ENCODE measurements at regions not wholly inside any gene's neighbourhood (a gene's known extent, or its start where the extent isn't known, plus 50 kb on each side); places are given as distances from the start of the nearest gene placed in this dataset.

- ChIA-PET CTCF (no interaction called here), POLR2A (interaction anchor here (0.7 kb wide), 1 partner anchor 742 kb away, joined by 3 read pairs; no protein-coding TSS in a partner anchor)
These were observed 382.9 kb upstream of the MCTP2 start for GRCh38 chr15:93848490-93848889.

GRCh38 chr15:93848076-93848475, 383.3 kb upstream of the MCTP2 start:
- Mint-ChIP-seq H3K36me3 (ENCODE audit: low read depth) (no peaks in the 10 kb centered on the region), H3K27me3 (peaks cover 3% of the 10 kb centered on the region), H3K27ac (no peak overlapping the region), H3K9me3 (no peaks in the 10 kb centered on the region), H3K4me3 (no peak overlapping the region), H3K4me1 (ENCODE audit: low read depth) (no peaks in the 10 kb centered on the region)
- intact Hi-C loops (cut with micrococcal nuclease): no loop called here
- no peak for TF ChIP-seq CTCF (IDR thresholded peaks at IDR 0.05)
- ChIA-PET POLR2A (interaction anchor here (0.7 kb wide), 1 partner anchor 742 kb away, joined by 3 read pairs; no protein-coding TSS in a partner anchor), CTCF (no interaction called here)
- DNase-seq (no peak), ATAC-seq (no peak)

More at GRCh38 chr15:93848490-93848889, 382.9 kb upstream of the MCTP2 start:
- no peak for ATAC-seq
- no peaks in the 10 kb centered on the region for H3K9me3 Mint-ChIP-seq
- no peak overlapping the region for H3K27ac Mint-ChIP-seq
- H3K4me1 Mint-ChIP-seq (ENCODE audit: low read depth): no peaks in the 10 kb centered on the region
- no peak for TF ChIP-seq CTCF (IDR thresholded peaks at IDR 0.05)
- intact Hi-C loops (cut with micrococcal nuclease): no loop called here
- no peaks in the 10 kb centered on the region for H3K36me3 Mint-ChIP-seq (ENCODE audit: low read depth)
- H3K4me3 Mint-ChIP-seq: no peak overlapping the region
- H3K27me3 Mint-ChIP-seq: peaks cover 5% of the 10 kb centered on the region
- no peak for DNase-seq

- no peak for DNase-seq
- Mint-ChIP-seq H3K4me3 (no peak overlapping the region), H3K4me1 (ENCODE audit: low read depth) (no peaks in the 10 kb centered on the region), H3K36me3 (ENCODE audit: low read depth) (no peaks in the 10 kb centered on the region), H3K27ac (no peak overlapping the region), H3K27me3 (peaks cover 3% of the 10 kb centered on the region), H3K9me3 (no peaks in the 10 kb centered on the region)
- intact Hi-C loops (cut with micrococcal nuclease): no loop called here
- ChIA-PET CTCF (no interaction called here), POLR2A (interaction anchor here (0.6 kb wide), 1 partner anchor 139 kb away, joined by 3 read pairs; no protein-coding TSS in a partner anchor)
- no peak for ATAC-seq
- TF ChIP-seq CTCF (IDR thresholded peaks at IDR 0.05): no peak
These were observed 385.2 kb upstream of the MCTP2 start for GRCh38 chr15:93846148-93846547.

DNA sequence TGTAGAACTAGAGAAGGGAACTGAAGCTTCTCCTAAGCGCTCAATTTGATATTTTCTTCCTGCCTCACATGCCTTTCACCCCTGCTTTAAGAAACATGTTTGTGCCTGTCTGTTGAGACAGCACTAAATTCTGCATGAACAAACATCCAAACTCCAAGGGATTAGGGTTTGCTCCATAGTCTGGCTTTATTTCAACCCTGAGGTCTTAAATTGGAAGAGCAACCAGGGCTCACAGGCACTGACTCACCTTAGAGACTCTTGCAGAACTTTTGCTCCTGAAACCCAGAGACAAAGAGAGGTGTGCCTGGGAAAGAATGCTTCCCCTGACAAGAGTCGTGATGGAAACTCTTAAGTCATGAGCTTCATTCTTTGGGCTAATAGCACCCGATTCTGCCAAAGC, 393.9 kb upstream of the MCTP2 start:
- intact Hi-C loops (cut with micrococcal nuclease): no loop called here
- TF ChIP-seq CTCF (IDR thresholded peaks at IDR 0.05): no peak
- Mint-ChIP-seq H3K4me3 (no peak overlapping the region), H3K36me3 (ENCODE audit: low read depth) (no peaks in the 10 kb centered on the region), H3K27ac (no peak overlapping the region), H3K4me1 (ENCODE audit: low read depth) (no peaks in the 10 kb centered on the region), H3K27me3 (no peaks in the 10 kb centered on the region), H3K9me3 (no peaks in the 10 kb centered on the region)
- POLR2A ChIA-PET: interaction anchor here (0.8 kb wide), 1 partner anchor 486 kb away, joined by 3 read pairs; no protein-coding TSS in a partner anchor
- CTCF ChIA-PET: no interaction called here
- no peak for DNase-seq
- ATAC-seq: no peak

- POLR2A ChIA-PET: no interaction called here
- TF ChIP-seq CTCF (IDR thresholded peaks at IDR 0.05): no peak
- CTCF ChIA-PET: no interaction called here
- Mint-ChIP-seq H3K4me3 (no peak overlapping the region), H3K36me3 (ENCODE audit: low read depth) (no peaks in the 10 kb centered on the region), H3K27me3 (no peaks in the 10 kb centered on the region), H3K4me1 (ENCODE audit: low read depth) (no peaks in the 10 kb centered on the region), H3K9me3 (no peaks in the 10 kb centered on the region), H3K27ac (no peak overlapping the region)
- intact Hi-C loops (cut with micrococcal nuclease): no loop called here
- DNase-seq (no peak), ATAC-seq (no peak)
These were observed 396.0 kb upstream of the MCTP2 start for GRCh38 chr15:93835344-93835743.
